ENCODE measurements at regions not wholly inside any gene's neighbourhood (a gene's known extent, or its start where the extent isn't known, plus 50 kb on each side); places are given as distances from the start of the nearest gene placed in this dataset.

GRCh38 chr15:46146002-46146401 is 511.2 kb downstream of the SQOR start:
- DNase-seq (ENCODE audit: extremely low read depth, low read depth), result no peak
- no peak overlapping the region for H3K4me3 ChIP-seq (replicated peaks; ENCODE audit: low read depth, low read length)
- TF ChIP-seq CTCF (IDR thresholded peaks at IDR 0.05; ENCODE audit: low read depth, low read length, missing control alignments), result no peak

GRCh38 chr15:46146915-46147314 is 512.1 kb downstream of the SQOR start:
- H3K4me3 ChIP-seq (replicated peaks; ENCODE audit: low read depth, low read length), result no peak overlapping the region
- no peak for TF ChIP-seq CTCF (IDR thresholded peaks at IDR 0.05; ENCODE audit: low read depth, low read length, missing control alignments)
- no peak for DNase-seq (ENCODE audit: extremely low read depth, low read depth)

- no peak for TF ChIP-seq CTCF (IDR thresholded peaks at IDR 0.05; ENCODE audit: low read depth, low read length, missing control alignments)
- DNase-seq (ENCODE audit: extremely low read depth, low read depth), result no peak
- no peak overlapping the region for H3K4me3 ChIP-seq (replicated peaks; ENCODE audit: low read depth, low read length)
These were observed 517.0 kb downstream of the SQOR start for GRCh38 chr15:46151786-46152185.

GRCh38 chr15:46166750-46167149 is 531.9 kb downstream of the SQOR start:
- TF ChIP-seq CTCF (IDR thresholded peaks at IDR 0.05; ENCODE audit: low read depth, low read length, missing control alignments), result no peak
- DNase-seq (ENCODE audit: extremely low read depth, low read depth), result no peak
- H3K4me3 ChIP-seq (replicated peaks; ENCODE audit: low read depth, low read length), result no peak overlapping the region

GRCh38 chr15:46170326-46170725 is 535.5 kb downstream of the SQOR start:
- no peak for TF ChIP-seq CTCF (IDR thresholded peaks at IDR 0.05; ENCODE audit: low read depth, low read length, missing control alignments)
- no peak for DNase-seq (ENCODE audit: extremely low read depth, low read depth)
- no peak overlapping the region for H3K4me3 ChIP-seq (replicated peaks; ENCODE audit: low read depth, low read length)

- no peak for DNase-seq (ENCODE audit: extremely low read depth, low read depth)
- no peak for TF ChIP-seq CTCF (IDR thresholded peaks at IDR 0.05; ENCODE audit: low read depth, low read length, missing control alignments)
- H3K4me3 ChIP-seq (replicated peaks; ENCODE audit: low read depth, low read length), result no peak overlapping the region
These were observed 539.3 kb downstream of the SQOR start for GRCh38 chr15:46174122-46174521.

GRCh38 chr15:46177219-46177618 is 542.4 kb downstream of the SQOR start:
- DNase-seq (ENCODE audit: extremely low read depth, low read depth), result no peak
- no peak for TF ChIP-seq CTCF (IDR thresholded peaks at IDR 0.05; ENCODE audit: low read depth, low read length, missing control alignments)
- no peak overlapping the region for H3K4me3 ChIP-seq (replicated peaks; ENCODE audit: low read depth, low read length)
